ENCODE measurements at regions not wholly inside any gene's neighbourhood (a gene's known extent, or its start where the extent isn't known, plus 50 kb on each side); places are given as distances from the start of the nearest gene placed in this dataset.

- DNase-seq = no peak
These were observed 189.1 kb downstream of the MIS18A start for GRCh38 chr21:32089766-32090165.

- DNase-seq = no peak
These were observed 190.4 kb downstream of the MIS18A start for GRCh38 chr21:32088471-32088870.

GRCh38 chr21:32087447-32087846 is 191.4 kb downstream of the MIS18A start:
- no peak for DNase-seq

DNA sequence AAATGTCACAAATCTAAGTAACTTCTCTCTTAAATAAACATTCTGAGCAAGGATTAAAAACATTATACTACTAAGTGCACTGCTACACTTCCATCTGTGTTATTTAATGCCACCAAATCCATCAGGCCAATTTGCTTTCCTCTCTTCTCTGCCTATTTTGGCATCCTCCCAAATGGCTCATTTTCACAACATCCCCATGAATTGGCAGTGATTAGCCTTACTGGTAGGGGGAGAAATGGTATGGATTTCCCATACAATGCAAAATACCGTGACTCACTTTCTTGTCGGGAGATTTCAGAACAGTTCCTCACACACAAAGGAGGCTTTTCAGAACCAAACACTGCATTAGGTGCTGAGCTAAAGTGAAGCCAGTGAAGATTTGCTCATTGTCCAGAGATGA is 195.7 kb downstream of the MIS18A start:
- DNase-seq = no peak

GRCh38 chr21:32082466-32082865 is 196.4 kb downstream of the MIS18A start:
- no peak for DNase-seq

DNA sequence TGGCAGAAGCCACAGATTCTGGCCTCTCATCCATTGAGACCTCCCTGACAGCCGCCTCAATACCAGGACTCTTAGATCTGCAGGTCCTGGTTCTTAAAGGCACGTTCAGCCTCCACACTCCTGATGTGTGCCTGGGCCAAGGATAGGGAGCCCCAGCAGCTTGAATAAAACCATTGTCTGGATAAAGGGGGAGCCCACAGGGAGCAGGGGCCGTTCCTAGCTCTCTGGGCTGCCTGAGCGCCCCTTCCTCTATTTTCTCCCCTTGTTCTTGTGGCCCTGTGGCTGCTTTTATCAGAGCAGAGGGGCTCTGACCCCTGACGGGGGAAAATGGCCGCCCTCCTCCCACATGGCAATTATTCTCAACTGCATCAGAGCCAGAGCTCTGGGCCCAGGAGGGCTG is 200.8 kb downstream of the HUNK start:
- DNase-seq = no peak

DNA sequence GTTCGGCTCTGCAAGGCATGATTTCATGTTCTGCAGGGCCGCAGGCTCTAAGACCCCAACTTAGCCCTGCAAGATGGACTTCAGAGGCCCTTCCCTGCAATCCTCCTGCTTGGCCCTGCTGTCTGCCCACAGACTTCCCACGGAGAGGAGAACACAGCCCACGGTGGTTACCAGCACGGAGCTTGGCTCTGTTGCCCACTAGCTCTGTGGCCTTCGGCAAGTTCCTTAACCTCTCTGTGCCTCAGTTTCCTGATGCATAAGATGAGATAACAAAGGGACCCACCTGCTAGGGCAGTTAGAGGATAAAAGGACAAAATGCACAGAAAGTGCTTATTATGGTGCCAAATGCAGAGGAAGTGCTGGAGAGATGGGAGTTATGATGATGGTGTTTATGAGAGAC is 200.4 kb downstream of the HUNK start:
- no peak for DNase-seq

- DNase-seq = peak; percentile 3 to 24 (median 9)
These were observed 198.8 kb downstream of the HUNK start for GRCh38 chr21:32071620-32072019.

DNA sequence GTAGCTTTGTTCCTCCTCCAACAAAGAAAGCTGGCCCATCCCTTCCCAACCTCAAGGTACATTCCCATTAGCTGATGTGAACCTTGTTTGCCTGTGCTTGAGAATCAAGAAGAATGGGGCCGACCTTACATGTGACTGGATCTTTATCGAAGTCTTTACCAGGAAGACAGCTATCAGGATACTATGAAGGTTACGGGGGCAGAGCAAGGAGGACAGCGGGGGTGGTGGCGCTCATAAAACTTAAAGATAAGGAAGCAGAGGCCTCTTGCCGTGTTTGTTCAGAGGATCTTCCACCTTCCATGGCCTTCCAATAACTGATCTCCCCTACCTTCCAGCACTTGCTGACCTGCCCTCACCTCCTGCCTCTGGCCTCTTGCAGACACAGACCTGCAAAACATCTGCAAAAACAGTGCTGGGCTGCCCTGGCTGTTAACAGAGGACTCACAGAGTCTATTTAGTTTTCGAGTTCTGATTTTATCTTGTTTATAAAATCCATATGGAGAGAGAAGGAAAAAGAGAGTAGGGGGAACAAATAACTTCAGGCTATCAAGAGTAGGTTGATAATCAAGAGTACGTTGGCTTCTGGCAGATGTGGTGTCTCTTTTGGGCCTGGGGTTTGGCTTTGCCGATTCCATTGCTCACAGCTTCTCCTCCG is 198.0 kb downstream of the HUNK start:
- DNase-seq = no peak

GRCh38 chr21:32070126-32070525 is 197.3 kb downstream of the HUNK start:
- DNase-seq = no peak

GRCh38 chr21:32065654-32066053 is 192.8 kb downstream of the HUNK start:
- DNase-seq = no peak

DNA sequence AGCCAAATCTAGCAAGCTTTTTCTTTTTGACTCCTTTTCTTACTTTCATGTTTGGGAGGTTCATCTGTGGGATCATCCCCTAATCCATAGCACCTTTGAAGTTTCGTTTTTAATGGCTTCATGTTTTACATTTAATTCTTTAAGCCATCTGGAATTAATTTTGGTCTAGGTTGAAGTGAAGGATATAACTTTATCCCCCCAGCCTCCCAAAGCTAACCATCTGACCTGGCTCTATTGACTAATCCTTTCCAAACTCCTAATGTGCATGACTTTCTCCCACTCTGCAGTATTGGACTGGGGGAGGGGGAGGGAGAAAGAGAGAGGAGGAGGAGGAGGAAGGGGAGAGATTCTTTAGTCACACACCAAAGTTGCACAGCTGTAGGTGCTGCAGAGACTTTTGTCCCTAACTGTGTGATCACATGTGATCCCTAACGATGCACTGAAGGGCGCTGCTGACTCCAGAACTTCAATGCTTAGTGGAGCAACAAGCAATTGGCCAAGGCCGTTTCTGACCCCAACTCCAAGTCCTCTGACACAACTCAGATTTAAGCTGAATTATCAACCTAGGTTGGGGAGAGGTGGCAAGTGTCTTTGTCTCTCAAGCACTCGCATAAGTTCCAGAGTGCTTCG is 191.6 kb downstream of the HUNK start:
- DNase-seq = no peak

DNA sequence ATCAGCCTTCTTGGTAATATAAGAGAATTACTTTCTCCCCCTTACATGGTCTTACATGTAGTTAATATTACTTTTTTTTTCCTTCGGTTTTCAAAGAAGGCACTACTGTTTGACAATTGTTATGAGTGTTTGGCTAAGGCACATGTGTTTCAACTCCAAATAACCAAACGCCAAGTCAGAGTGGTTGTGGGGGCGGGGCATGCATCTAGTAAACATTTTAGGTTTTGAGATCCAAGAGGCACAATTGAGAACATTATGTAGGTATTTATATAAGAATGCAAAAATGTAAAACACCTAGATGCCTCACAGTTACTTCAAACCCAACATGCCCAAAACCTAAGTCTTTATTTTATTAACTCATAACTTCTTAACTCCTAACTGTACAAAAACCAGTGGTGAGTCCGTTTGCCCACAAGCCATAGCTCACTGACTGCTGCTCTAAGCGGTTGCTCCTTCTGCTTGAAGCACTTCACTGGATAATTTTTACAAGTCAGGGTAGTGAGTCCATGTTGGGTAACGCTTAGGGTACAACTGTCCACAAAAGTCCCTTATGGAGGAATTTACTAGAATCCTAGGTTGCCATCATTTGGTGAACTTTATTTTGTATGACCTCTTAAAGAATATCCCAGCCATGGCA is 189.9 kb downstream of the HUNK start:
- DNase-seq = no peak

DNA sequence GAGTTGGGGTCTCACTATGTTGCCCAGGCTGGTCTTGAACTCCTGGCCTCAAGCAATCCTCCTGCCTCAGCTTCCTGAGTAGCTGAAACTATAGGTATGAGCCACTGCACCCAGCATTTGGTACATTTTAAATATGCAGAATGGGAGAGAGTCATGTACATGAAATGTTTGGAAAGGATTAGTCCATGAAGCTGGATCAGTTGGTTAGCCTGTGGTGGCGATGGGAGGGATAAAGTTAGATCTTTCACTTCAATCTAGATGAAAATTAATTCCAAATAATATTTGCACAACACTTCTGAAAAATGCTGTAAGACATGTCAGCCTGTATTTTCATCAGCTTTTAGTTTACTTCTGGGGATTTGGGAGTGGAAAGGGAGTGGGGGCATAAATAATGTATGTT is 188.9 kb downstream of the HUNK start:
- DNase-seq = no peak

DNA sequence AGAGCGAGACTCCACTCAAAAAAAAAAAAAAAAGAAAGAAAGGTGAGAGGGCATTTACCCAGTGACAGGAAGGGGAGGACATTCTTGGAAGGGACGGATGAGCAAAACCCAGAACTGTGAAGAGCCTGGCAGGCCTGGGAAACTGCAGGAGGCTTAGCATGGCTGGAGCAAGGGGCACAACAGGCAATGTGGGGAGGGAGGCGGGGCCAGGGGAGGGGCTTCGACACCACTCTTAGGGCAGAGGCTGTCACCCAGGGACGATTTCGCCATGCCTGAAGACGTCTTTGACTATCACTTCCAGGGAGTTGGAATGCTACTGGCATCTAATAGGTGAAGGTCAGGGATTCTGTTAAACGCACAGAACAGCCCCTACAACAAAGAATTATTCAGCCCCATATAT is 184.0 kb downstream of the HUNK start:
- DNase-seq = no peak

- DNase-seq = no peak
These were observed 182.5 kb downstream of the HUNK start for GRCh38 chr21:32055305-32055704.

Data from suppressor macrophage (primary cell).